ENCODE measurements at regions not wholly inside any gene's neighbourhood (a gene's known extent, or its start where the extent isn't known, plus 50 kb on each side); places are given as distances from the start of the nearest gene placed in this dataset.

DNA sequence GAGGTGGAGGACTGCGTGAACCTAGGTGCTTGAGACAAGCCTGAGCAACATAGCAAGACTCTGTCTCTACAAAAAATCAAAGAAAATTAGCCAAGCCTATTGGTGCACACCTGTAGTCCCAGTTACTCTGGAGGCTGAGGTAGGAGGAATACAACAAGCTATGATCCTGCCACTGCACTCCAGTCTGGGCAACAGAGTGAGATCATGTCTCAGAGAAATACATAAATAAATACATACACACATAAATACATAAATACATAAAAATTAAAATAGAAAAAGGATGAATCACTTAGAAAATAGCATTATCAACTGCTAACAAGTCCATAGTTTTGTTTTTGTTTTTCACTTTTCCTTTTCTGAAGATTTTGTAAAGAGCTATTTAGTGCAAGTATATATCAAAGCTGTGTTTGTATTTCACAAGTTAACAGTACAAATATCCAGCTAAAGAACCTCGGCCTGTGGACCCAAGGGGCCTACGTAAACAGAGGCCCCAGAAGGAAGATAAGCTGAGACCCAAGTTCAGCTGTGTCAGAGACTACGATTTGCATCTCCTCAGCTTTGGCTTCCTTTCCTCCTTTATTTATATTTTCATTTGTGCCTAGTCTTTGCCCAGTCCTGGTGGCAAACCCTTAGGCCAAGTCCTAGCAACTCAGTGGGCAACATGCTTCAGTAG is 67.1 kb upstream of the ROBO2 start:
- Mint-ChIP-seq H3K27ac (no peak overlapping the region), H3K9me3 (no peaks in the 10 kb centered on the region), H3K27me3 (ENCODE audit: low read depth) (no peaks in the 10 kb centered on the region), H3K4me3 (no peak overlapping the region), H3K36me3 (no peaks in the 10 kb centered on the region), H3K4me1 (peaks cover 24% of the 10 kb centered on the region)
- DNase-seq (ENCODE audit: low spot score in 2 of 2, unreplicated experiment in 2 of 2): no peak
- TF ChIP-seq, protein P1, sequence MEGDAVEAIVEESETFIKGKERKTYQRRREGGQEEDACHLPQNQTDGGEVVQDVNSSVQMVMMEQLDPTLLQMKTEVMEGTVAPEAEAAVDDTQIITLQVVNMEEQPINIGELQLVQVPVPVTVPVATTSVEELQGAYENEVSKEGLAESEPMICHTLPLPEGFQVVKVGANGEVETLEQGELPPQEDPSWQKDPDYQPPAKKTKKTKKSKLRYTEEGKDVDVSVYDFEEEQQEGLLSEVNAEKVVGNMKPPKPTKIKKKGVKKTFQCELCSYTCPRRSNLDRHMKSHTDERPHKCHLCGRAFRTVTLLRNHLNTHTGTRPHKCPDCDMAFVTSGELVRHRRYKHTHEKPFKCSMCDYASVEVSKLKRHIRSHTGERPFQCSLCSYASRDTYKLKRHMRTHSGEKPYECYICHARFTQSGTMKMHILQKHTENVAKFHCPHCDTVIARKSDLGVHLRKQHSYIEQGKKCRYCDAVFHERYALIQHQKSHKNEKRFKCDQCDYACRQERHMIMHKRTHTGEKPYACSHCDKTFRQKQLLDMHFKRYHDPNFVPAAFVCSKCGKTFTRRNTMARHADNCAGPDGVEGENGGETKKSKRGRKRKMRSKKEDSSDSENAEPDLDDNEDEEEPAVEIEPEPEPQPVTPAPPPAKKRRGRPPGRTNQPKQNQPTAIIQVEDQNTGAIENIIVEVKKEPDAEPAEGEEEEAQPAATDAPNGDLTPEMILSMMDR (IDR thresholded peaks at IDR 0.05; ENCODE audit: unreplicated experiment): no peak

DNA sequence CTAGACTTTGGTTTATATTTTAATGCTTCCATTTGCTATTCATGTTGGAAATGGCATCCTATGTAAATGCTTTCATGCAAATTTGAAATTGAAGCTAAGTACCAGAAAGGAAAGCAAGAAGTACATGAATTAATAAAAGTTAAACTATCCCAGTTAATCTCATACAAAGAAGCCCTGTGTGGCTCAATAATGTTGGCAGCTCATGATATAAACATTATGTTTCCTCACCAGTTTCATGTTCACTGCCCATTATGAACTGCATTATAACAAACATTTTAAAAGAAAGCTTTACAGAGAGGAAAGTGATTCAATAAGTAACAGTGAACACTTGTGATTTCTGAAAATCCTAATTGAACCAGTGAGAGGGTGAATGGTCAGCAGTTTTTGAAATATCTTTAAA is 62.9 kb upstream of the ROBO2 start:
- Mint-ChIP-seq H3K36me3 (no peaks in the 10 kb centered on the region), H3K4me3 (no peak overlapping the region), H3K9me3 (no peaks in the 10 kb centered on the region), H3K27me3 (ENCODE audit: low read depth) (no peaks in the 10 kb centered on the region), H3K4me1 (peaks cover 7% of the 10 kb centered on the region), H3K27ac (no peak overlapping the region)
- TF ChIP-seq, protein P1 (IDR thresholded peaks at IDR 0.05; ENCODE audit: unreplicated experiment): no peak
- DNase-seq (ENCODE audit: low spot score in 2 of 2, unreplicated experiment in 2 of 2): no peak

DNA sequence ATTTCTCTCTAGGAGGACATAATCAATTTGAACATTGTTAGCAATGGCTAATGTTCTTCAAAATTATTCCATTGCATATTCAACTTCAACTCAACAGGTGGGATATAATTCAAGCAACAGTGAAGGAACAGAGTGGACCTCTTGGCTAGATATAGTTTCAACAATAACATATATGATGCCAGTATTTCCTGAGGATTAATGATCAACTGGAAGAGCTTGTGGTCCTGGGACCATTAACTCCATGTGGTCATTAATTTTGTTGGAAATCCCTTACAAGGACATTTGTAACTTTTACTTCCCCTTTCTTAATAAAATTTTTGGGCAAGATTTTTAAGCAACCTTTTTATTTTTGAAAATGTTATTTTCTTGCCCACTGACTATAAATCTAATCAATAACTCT is 54.3 kb upstream of the ROBO2 start:
- DNase-seq (ENCODE audit: low spot score in 2 of 2, unreplicated experiment in 2 of 2): no peak
- Mint-ChIP-seq H3K4me3 (no peak overlapping the region), H3K27me3 (ENCODE audit: low read depth) (no peaks in the 10 kb centered on the region), H3K4me1 (peaks cover 19% of the 10 kb centered on the region), H3K27ac (no peak overlapping the region), H3K9me3 (no peaks in the 10 kb centered on the region), H3K36me3 (no peaks in the 10 kb centered on the region)
- TF ChIP-seq, protein P1 (IDR thresholded peaks at IDR 0.05; ENCODE audit: unreplicated experiment): no peak

DNA sequence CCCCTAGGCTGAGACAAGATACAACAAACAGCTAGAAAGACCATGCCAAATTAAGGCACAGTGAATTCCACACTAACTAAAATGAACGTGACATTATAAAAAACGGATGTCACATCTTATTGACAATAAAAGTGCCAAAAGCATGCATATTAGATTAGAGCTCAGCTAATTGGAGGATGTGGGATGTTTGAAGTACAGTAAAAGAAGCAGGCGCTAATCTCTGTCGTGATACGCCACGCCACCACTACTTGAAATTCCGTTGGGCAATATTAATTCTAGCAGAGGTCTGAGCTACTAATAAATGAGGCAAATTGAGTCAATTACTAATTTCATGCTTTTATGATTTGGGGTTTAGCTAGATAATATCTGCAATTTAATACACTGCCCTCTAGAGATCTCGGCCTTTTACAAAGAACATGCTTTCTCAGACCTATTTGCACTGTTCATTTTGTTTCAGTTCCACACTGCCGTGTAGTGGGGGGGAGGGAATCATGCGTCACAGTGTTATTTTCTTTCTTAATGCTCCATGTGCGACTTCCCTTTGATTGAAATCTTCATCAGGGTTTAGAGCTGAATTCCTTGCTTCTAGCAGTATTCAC is 52.9 kb upstream of the ROBO2 start:
- no peaks in the 10 kb centered on the region for H3K27me3 Mint-ChIP-seq (ENCODE audit: low read depth)

More for the DNA sequence above, 52.9 kb upstream of the ROBO2 start:
- Mint-ChIP-seq H3K27ac (no peak overlapping the region), H3K4me1 (peaks cover 32% of the 10 kb centered on the region), H3K9me3 (no peaks in the 10 kb centered on the region), H3K4me3 (no peak overlapping the region), H3K36me3 (no peaks in the 10 kb centered on the region)
- DNase-seq (ENCODE audit: low spot score in 2 of 2, unreplicated experiment in 2 of 2): no peak
- TF ChIP-seq, protein P1 (IDR thresholded peaks at IDR 0.05; ENCODE audit: unreplicated experiment): no peak
